ENCODE measurements at regions not wholly inside any gene's neighbourhood (a gene's known extent, or its start where the extent isn't known, plus 50 kb on each side); places are given as distances from the start of the nearest gene placed in this dataset.
A peak's percentile ranks its signal among the peaks of the same experiment; 100 is the strongest.
"Not testable (repeated sequence)": the region's sequence is repeated elsewhere in the genome, so short reads cannot be mapped to it uniquely, and the experiment has no call there.

- DNase-seq: no peak
Measured at GRCh38 chr9:90741036-90741435, 60.6 kb upstream of the SYK start.

GRCh38 chr9:90737742-90738141 is 63.9 kb upstream of the SYK start:
- DNase-seq: no peak

GRCh38 chr9:90735952-90736351 is 65.7 kb upstream of the SYK start:
- peak; percentile 52 for DNase-seq

- DNase-seq: no peak
Measured at GRCh38 chr9:90734631-90735030, 67.0 kb upstream of the SYK start.

GRCh38 chr9:90729351-90729750 is 72.3 kb upstream of the SYK start:
- DNase-seq: no peak

- DNase-seq: no peak
Measured at GRCh38 chr9:90727488-90727887, 74.1 kb upstream of the SYK start.

GRCh38 chr9:90726215-90726614 is 75.4 kb upstream of the SYK start:
- no peak for DNase-seq

- DNase-seq: no peak
Measured at GRCh38 chr9:90724880-90725279, 76.7 kb upstream of the SYK start.

GRCh38 chr9:90724112-90724511 is 77.5 kb upstream of the SYK start:
- no peak for DNase-seq

GRCh38 chr9:90722071-90722470 is 79.4 kb upstream of the DIRAS2 start:
- no peak for DNase-seq

GRCh38 chr9:90720621-90721265 is 78.1 kb upstream of the DIRAS2 start:
- no peak for DNase-seq

- no peak for DNase-seq
Measured at GRCh38 chr9:90706230-90706629, 63.6 kb upstream of the DIRAS2 start.

GRCh38 chr9:90702441-90702955 is 59.9 kb upstream of the DIRAS2 start:
- DNase-seq: no peak

- no peak for DNase-seq
Measured at GRCh38 chr9:90698871-90699440, 56.3 kb upstream of the DIRAS2 start.

GRCh38 chr9:90697808-90698207 is 55.2 kb upstream of the DIRAS2 start:
- no peak for DNase-seq

- DNase-seq: not testable (repeated sequence)
Measured at GRCh38 chr9:90694187-90694586, 51.6 kb upstream of the DIRAS2 start.

Data from NCI-H1105 treated with DMSO at 0.1 percent for 48 hours (cell line).